LNCAP (cell line): ENCODE measurements at regions not wholly inside any gene's neighbourhood (a gene's known extent, or its start where the extent isn't known, plus 50 kb on each side); places are given as distances from the start of the nearest gene placed in this dataset.

Experiments used
- CTCF ChIP-seq: fragments of 450-650 bp; IDR thresholded peaks from 2 replicates; pipeline ENCODE4 v1.5.1; 2017; ENCODE audit warnings: mild to moderate bottlenecking

- TF ChIP-seq CTCF, result no peak
Observed at GRCh38 chr13:58655086-58655485, 1023.5 kb downstream of the PCDH17 start.

DNA sequence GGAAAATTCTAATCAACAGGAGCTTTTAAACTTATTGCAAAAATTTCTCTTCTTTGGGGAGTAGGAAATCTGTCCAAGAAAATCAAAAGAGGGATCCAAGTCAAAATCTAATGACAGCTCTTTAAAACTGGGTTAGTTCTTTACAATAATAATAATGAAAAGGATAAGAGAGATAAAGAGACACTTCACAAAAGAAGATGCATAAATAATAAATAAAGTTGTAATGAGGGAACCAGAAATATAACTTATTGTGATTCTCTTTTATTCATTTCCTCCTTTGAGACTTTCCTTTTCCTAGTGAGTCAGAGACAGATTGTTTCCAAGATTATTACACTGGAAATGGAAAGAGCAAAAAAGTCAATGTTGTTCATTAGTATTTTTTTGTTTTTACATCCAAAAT, 1029.3 kb downstream of the PCDH17 start:
- TF ChIP-seq CTCF, result no peak

DNA sequence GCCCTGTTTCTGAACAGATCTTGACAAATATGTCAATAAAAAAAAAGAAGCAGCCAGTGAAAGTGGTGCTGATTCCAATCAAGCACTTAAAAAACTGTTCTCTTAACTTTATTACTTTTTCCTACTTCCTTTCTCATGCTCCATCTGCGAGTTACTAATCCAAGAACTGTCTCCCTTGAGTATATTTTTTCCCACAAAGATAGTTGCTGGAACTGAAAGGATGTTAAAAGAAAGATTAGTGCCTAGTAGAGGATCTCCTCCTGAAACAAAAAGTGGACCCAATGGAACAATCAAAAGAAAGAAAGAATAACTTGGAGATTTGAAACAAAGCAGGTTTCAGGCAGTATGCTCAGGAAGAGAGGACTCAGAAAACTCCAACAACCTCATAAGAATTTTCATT, 1034.8 kb downstream of the PCDH17 start:
- TF ChIP-seq CTCF, result no peak

DNA sequence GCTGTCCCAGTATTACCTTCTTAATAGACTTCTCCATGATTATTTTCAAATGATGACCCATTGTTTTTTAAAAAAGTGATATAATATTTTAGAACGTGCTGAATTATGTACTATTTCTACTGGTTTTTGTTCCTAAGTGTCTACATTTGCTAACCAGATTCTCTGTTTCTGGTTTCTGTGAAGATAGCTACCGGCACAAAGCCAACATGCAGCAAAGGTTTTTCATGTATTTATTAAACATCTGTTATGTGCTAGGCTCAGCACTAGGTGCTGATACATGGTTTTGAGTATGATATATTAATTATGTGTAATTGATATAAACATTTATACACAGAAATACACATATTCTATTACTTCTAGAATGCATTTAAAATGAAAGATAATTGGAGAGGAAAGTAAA, 1035.6 kb downstream of the PCDH17 start:
- no peak for TF ChIP-seq CTCF

- no peak for TF ChIP-seq CTCF
Observed at GRCh38 chr13:58680115-58680514, 1048.6 kb downstream of the PCDH17 start.

DNA sequence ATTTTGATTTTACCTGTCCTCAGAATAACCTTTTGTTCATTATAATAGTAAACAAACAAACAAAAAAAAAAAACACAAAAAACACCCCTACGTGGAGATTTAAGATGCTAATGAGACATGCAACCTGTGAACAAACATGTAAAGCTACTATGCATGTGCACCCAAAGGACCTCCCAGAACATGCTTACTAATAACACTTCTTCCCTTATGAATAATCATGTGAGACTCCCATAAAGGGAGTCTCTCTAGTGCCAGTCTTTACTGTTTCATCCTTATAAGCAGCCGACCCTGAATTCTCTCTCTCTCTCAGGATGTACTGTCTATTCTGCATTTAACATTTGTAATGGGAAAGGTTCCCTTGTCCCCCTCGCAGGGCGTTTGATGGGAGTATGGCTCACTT, 1051.1 kb downstream of the PCDH17 start:
- TF ChIP-seq CTCF, result no peak

- TF ChIP-seq CTCF, result no peak
Observed at GRCh38 chr13:58687148-58687547, 1055.6 kb downstream of the PCDH17 start.

DNA sequence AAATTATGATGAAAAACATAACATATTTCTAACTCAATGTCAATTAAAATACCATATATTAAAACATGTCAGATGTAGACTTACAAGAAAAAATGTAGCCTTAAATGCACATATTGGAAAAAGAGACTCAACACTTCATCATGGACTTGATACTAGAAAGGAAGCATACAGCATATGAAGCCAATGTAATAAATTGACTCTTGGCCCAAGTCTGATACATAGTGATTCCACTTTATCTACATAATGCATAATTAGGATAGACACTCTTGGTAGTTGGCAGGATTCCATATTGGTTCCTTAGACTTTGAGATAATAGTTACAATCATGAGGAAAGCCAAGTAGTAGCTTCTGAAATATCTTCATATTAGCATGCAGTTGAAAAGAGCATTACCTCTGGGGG, 1067.0 kb downstream of the PCDH17 start:
- TF ChIP-seq CTCF, result no peak
